Lower leg skin (tissue), 4 donors: ENCODE measurements at regions not wholly inside any gene's neighbourhood (a gene's known extent, or its start where the extent isn't known, plus 50 kb on each side); places are given as distances from the start of the nearest gene placed in this dataset.

ENCODE experiments used
- DNase-seq, 2 donors: peaks; one replicate each; pipeline ENCODE4 v3.0.0-alpha.2; 2019; ENCODE audit warnings: low spot score in 2 of 2
- H3K4me3 ChIP-seq: fragments of 200-600 bp; sonication (generic); 2 replicates; pipeline ENCODE4 v1.5.1; 2017; ENCODE audit warnings: mild to moderate bottlenecking, low read depth; ENCODE audit not compliant: poor library complexity, severe bottlenecking
- CTCF ChIP-seq, 3 donors: fragments of 450-650 bp; IDR thresholded peaks; one replicate each; pipeline ENCODE4 v1.5.1; 2016; ENCODE audit warnings: antibody characterized with exemption in 3 of 3, mild to moderate bottlenecking in 3 of 3, moderate library complexity in 2 of 3
- POLR2A ChIP-seq, 2 donors: fragments of 450-650 bp; IDR thresholded peaks; one replicate each; pipeline ENCODE4 v1.6.1; 2016 to 2017; ENCODE audit warnings: antibody characterized with exemption in 2 of 2, mild to moderate bottlenecking in 1 of 2, moderate library complexity in 1 of 2
- WGBS, 2 donors: methylation state at CpG; one replicate each; pipeline ENCODE4 v1.1.5; 2018; 5-methylcytosine and 5-hydroxymethylcytosine counted together
- intact Hi-C: fragments of 100-400 bp; cut with DNase I; formaldehyde crosslinking; loops from one replicate; pipeline ENCODE4 v1.15.0; 2023; ENCODE audit warnings: low total_unique reads

GRCh38 chr15:79166311-79166955 lies 75.9 kb upstream of the RASGRF1 start:
- DNase-seq: no peak
- no peak for TF ChIP-seq POLR2A (IDR thresholded peaks at IDR 0.05)
- no peak for TF ChIP-seq CTCF (IDR thresholded peaks at IDR 0.05)
- no peak overlapping the region for H3K4me3 ChIP-seq
- 89 to 98% methylated on average over 5 of the region's 5 CpGs for WGBS, 2 donors
- intact Hi-C loops: no loop called here

- intact Hi-C loops: no loop called here
- H3K4me3 ChIP-seq: no peak overlapping the region
- DNase-seq: no peak
- TF ChIP-seq CTCF (IDR thresholded peaks at IDR 0.05) (no peak), POLR2A (IDR thresholded peaks at IDR 0.05) (no peak)
- WGBS, 2 donors: 86 to 92% methylated on average over 4 of the region's 4 CpGs
Observed at GRCh38 chr15:79164465-79164864, 73.9 kb upstream of the RASGRF1 start.

- WGBS, 2 donors: 87 to 94% methylated on average over 4 of the region's 4 CpGs
- intact Hi-C loops: no loop called here
- no peak for DNase-seq
- H3K4me3 ChIP-seq: no peak overlapping the region
- TF ChIP-seq POLR2A (IDR thresholded peaks at IDR 0.05) (no peak), CTCF (IDR thresholded peaks at IDR 0.05) (no peak)
Observed at GRCh38 chr15:79164043-79164442, 73.5 kb upstream of the RASGRF1 start.

- H3K4me3 ChIP-seq: no peak overlapping the region
- intact Hi-C loops: no loop called here
- no peak for DNase-seq
- no peak for TF ChIP-seq POLR2A (IDR thresholded peaks at IDR 0.05)
- no peak for TF ChIP-seq CTCF (IDR thresholded peaks at IDR 0.05)
Observed at GRCh38 chr15:79163395-79163794, 72.8 kb upstream of the RASGRF1 start.

GRCh38 chr15:79161837-79162508 lies 71.4 kb upstream of the RASGRF1 start:
- no peak for DNase-seq
- TF ChIP-seq CTCF (IDR thresholded peaks at IDR 0.05) (no peak), POLR2A (IDR thresholded peaks at IDR 0.05) (no peak)
- 36 to 85% methylated on average over 1 of the region's 1 CpG for WGBS, 2 donors
- intact Hi-C loops: no loop called here
- no peak overlapping the region for H3K4me3 ChIP-seq

GRCh38 chr15:79160211-79160610 lies 69.6 kb upstream of the RASGRF1 start:
- no peak overlapping the region for H3K4me3 ChIP-seq
- 46 to 76% methylated on average over 2 of the region's 2 CpGs for WGBS, 2 donors
- DNase-seq: no peak
- TF ChIP-seq CTCF (IDR thresholded peaks at IDR 0.05) (no peak), POLR2A (IDR thresholded peaks at IDR 0.05) (no peak)
- intact Hi-C loops: no loop called here
